ENCODE measurements at regions not wholly inside any gene's neighbourhood (a gene's known extent, or its start where the extent isn't known, plus 50 kb on each side); places are given as distances from the start of the nearest gene placed in this dataset.
A peak's percentile ranks its signal among the peaks of the same experiment; 100 is the strongest.

DNA sequence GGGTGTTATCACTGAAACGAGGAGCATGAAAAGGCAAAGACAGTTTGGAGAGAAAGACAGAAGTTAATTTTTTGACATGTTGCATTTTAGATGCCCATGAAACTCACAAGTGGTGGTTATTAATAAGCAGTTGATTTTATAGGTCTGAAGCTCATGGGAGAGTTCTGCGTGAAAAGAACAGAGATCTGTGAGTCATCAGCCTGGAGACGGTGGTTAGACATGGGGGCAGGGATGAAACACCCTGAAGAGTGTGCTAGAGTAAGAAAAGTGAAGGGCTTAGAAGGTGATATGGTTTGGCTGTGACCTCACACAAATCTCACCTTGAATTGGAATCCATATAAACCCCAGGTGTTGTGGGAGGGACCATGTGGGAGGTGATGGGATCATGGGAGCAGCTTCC lies 289.1 kb upstream of the ISX start:
- ChIA-PET CTCF (ENCODE audit: low intra/inter-chr PET ratio, low total read pairs) (no interaction called here), POLR2A (no interaction called here)
- intact Hi-C loops (cut with micrococcal nuclease; ENCODE audit: unreplicated experiment) (no loop called here), in situ Hi-C loops (cut with HindIII; ENCODE audit: extremely low pct_ligation_motif_present, low pct_unique_long_range_greater_than_20kb) (no loop called here)
- no peaks in the 10 kb centered on the region for H3K4me1 ChIP-seq (ENCODE audit: insufficient read depth, low read length)
- TF ChIP-seq JARID2 (CRISPR knock-in tag; IDR thresholded peaks at IDR 0.05; ENCODE audit: insufficient replicate concordance): no peak
- TF ChIP-seq ZSCAN29 (CRISPR knock-in tag; conservative IDR thresholded peaks at IDR 0.05): no peak
- TF ChIP-seq CREB1 (IDR thresholded peaks at IDR 0.05): peak; percentile 32; the same call in 1 of the 2 replicates
- TF ChIP-seq CREB1 (CRISPR knock-in tag; IDR thresholded peaks at IDR 0.05): no peak
- TF ChIP-seq ZNF569 (CRISPR knock-in tag; IDR thresholded peaks at IDR 0.05; ENCODE audit: borderline replicate concordance): no peak
- peaks cover 20% of the 10 kb centered on the region for H3K9me3 ChIP-seq (ENCODE audit: low read length)
- no peak for FAIRE-seq
- H3K27ac ChIP-seq (ENCODE audit: extremely low read length, insufficient read depth, low read length): no peak overlapping the region
- no peaks in the 10 kb centered on the region for H3K27me3 ChIP-seq (ENCODE audit: control insufficient read depth in 1 of 2, insufficient read depth in 2 of 2, low read length in 2 of 2)
- 4% methylated on average over 3 of the region's 3 CpGs for WGBS (ENCODE audit: low lambda C conversion rate)
- no peak overlapping the region for H3K9ac ChIP-seq (ENCODE audit: insufficient read depth, low read depth, low read length)
- no peak for DNase-seq (ENCODE audit: low spot score)
- H3K4me3 ChIP-seq (replicated peaks in 1 of 3; ENCODE audit: insufficient read depth in 1 of 3, low read depth in 2 of 3, low read length in 3 of 3): no peak overlapping the region
- no peak overlapping the region for H3K4me2 ChIP-seq (ENCODE audit: low read depth, low read length)
- no peak overlapping the region for H2AFZ ChIP-seq (ENCODE audit: low read length)
- no peaks in the 10 kb centered on the region for H4K20me1 ChIP-seq (ENCODE audit: insufficient read depth, low read length)
- BruUV-seq (replicated peaks): no TSS peak
- no peaks in the 10 kb centered on the region for H3K79me2 ChIP-seq (ENCODE audit: insufficient read depth, low read length)
- H3K36me3 ChIP-seq (replicated peaks in 1 of 2; ENCODE audit: control insufficient read depth in 1 of 2, insufficient read depth in 2 of 2, low read length in 2 of 2): no peaks in the 10 kb centered on the region
- ATAC-seq: no peak

DNA sequence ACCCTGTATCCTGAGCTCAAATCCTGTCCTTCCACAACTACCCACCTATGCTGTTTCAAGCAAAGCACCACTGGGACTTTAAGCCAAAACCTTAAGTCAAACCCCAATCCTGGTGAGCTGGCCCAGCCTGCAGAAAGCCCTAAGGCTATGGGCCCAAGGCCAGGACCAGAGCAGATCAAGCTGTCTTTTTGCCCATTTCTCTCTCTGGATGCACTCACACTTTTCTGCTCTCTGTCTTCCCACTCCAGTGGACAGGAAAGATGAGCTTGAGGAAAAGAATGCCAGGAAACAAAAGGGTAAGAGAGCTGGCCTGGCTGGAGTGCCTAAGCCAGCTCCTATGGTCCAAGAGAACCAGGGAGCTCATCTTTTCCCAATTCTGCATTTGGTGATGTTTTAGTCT lies 284.3 kb upstream of the ISX start:
- Histone ChIP-seq H3K79me2 (ENCODE audit: insufficient read depth, low read length) (no peaks in the 10 kb centered on the region), H3K4me1 (ENCODE audit: insufficient read depth, low read length) (no peaks in the 10 kb centered on the region), H3K27me3 (ENCODE audit: control insufficient read depth in 1 of 2, insufficient read depth in 2 of 2, low read length in 2 of 2) (no peaks in the 10 kb centered on the region), H3K36me3 (replicated peaks in 1 of 2; ENCODE audit: control insufficient read depth in 1 of 2, insufficient read depth in 2 of 2, low read length in 2 of 2) (no peaks in the 10 kb centered on the region), H3K9me3 (ENCODE audit: low read length) (peaks cover 19% of the 10 kb centered on the region), H3K9ac (ENCODE audit: insufficient read depth, low read depth, low read length) (no peak overlapping the region), H2AFZ (ENCODE audit: low read length) (no peak overlapping the region), H4K20me1 (ENCODE audit: insufficient read depth, low read length) (no peaks in the 10 kb centered on the region), H3K4me2 (ENCODE audit: low read depth, low read length) (no peak overlapping the region), H3K4me3 (replicated peaks in 1 of 3; ENCODE audit: insufficient read depth in 1 of 3, low read depth in 2 of 3, low read length in 3 of 3) (no peak overlapping the region), H3K27ac (ENCODE audit: extremely low read length, insufficient read depth, low read length) (no peak overlapping the region)
- BruUV-seq (replicated peaks): no TSS peak
- TF ChIP-seq ZNF354B (CRISPR knock-in tag; IDR thresholded peaks at IDR 0.05) (no peak), ZNF746 (CRISPR knock-in tag; IDR thresholded peaks at IDR 0.05) (no peak), MED13 (CRISPR knock-in tag; IDR thresholded peaks at IDR 0.05) (no peak), REXO4 (CRISPR knock-in tag; IDR thresholded peaks at IDR 0.05; ENCODE audit: borderline replicate concordance) (no peak)
- intact Hi-C loops (cut with micrococcal nuclease; ENCODE audit: unreplicated experiment): no loop called here
- in situ Hi-C loops (cut with HindIII; ENCODE audit: extremely low pct_ligation_motif_present, low pct_unique_long_range_greater_than_20kb): no loop called here
- ChIA-PET POLR2A (no interaction called here), CTCF (ENCODE audit: low intra/inter-chr PET ratio, low total read pairs) (no interaction called here)
- ATAC-seq (no peak), FAIRE-seq (no peak), DNase-seq (ENCODE audit: low spot score) (no peak)

Data from HepG2 (cell line).